Activated naive CD4-positive, alpha-beta T cell treated with anti-CD3 and anti-CD28 coated beads, Interleukin-2, amount 10 ng/mL, durations not matched to agents 7 days and 5 days (primary cell): ENCODE measurements at regions not wholly inside any gene's neighbourhood (a gene's known extent, or its start where the extent isn't known, plus 50 kb on each side); places are given as distances from the start of the nearest gene placed in this dataset.

ENCODE experiments used
- CTCF ChIA-PET: fragments of 350-600 bp; sonication (Branson Sonifier 250); formaldehyde crosslinking; loops from one replicate; lab custom pipeline; 2021; ENCODE audit warnings: antibody characterized with exemption; lab: Charles Lee
- DNase-seq: peaks from one replicate; pipeline ENCODE4 v3.0.0-alpha.2; 2020
- H3K27ac Mint-ChIP-seq: one replicate; pipeline ENCODE4 v1.8.0; 2021; ENCODE audit warnings: mild to moderate bottlenecking, moderate library complexity, mixed read lengths
- H3K27me3 Mint-ChIP-seq: one replicate; pipeline ENCODE4 v1.8.0; 2021; ENCODE audit warnings: mild to moderate bottlenecking, mixed read lengths
- H3K36me3 Mint-ChIP-seq: one replicate; pipeline ENCODE4 v1.8.0; 2021; ENCODE audit warnings: mixed read lengths
- H3K4me1 Mint-ChIP-seq: one replicate; pipeline ENCODE4 v1.8.0; 2021; ENCODE audit warnings: mixed read lengths
- H3K4me3 Mint-ChIP-seq: one replicate; pipeline ENCODE4 v1.8.0; 2021; ENCODE audit warnings: mild to moderate bottlenecking, moderate library complexity, mixed read lengths
- H3K9me3 Mint-ChIP-seq: one replicate; pipeline ENCODE4 v1.8.0; 2021; ENCODE audit warnings: mixed read lengths

- no peaks in the 10 kb centered on the region for H3K36me3 Mint-ChIP-seq
- H3K27me3 Mint-ChIP-seq = no peaks in the 10 kb centered on the region
- H3K4me1 Mint-ChIP-seq = no peaks in the 10 kb centered on the region
- no peak for DNase-seq
- H3K9me3 Mint-ChIP-seq = no peaks in the 10 kb centered on the region
- CTCF ChIA-PET = no interaction called here
- H3K4me3 Mint-ChIP-seq = no peak overlapping the region
- H3K27ac Mint-ChIP-seq = no peak overlapping the region
Measured at GRCh38 chr1:186534401-186534800, 73.5 kb upstream of the PDC start.

- H3K27ac Mint-ChIP-seq = no peak overlapping the region
- H3K27me3 Mint-ChIP-seq = no peaks in the 10 kb centered on the region
- no peak for DNase-seq
- H3K4me1 Mint-ChIP-seq = no peaks in the 10 kb centered on the region
- CTCF ChIA-PET = no interaction called here
- H3K4me3 Mint-ChIP-seq = no peak overlapping the region
- no peaks in the 10 kb centered on the region for H3K9me3 Mint-ChIP-seq
- no peaks in the 10 kb centered on the region for H3K36me3 Mint-ChIP-seq
Measured at GRCh38 chr1:186532466-186532865, 71.6 kb upstream of the PDC start.

DNA sequence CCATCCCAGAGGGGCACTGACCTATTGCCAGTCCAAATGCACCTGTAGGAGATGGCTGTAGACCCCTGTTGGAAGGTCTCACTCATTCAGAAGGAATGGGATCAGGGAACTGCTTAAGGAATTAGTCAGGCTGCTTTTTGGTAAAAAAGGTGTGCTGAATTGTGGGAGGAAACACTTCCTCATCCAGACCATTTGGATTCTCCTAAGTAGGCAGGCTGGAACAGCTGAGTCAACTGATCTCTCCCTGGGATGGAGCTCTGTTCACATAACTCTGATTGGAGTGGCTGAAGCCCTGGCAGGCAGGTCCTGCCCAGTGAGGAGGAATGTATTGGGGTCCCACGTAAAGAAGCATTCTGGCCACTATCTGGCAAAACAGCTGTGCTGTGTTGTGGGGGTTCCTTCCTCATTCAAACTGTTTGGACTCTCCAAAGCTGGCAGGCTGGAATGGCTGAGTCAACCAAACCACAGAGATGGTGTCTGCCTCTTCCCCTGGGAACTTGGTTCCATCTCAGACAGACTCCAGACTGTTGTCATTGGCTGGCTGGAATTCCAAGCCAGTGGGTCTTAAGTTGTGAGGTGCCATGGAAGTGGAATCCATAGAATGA, 70.7 kb upstream of the PDC start:
- Mint-ChIP-seq H3K9me3 (no peaks in the 10 kb centered on the region), H3K27me3 (no peaks in the 10 kb centered on the region), H3K36me3 (no peaks in the 10 kb centered on the region), H3K4me1 (no peaks in the 10 kb centered on the region), H3K4me3 (no peak overlapping the region), H3K27ac (no peak overlapping the region)
- no peak for DNase-seq
- CTCF ChIA-PET = no interaction called here

GRCh38 chr1:186530109-186530508, 69.2 kb upstream of the PDC start:
- Mint-ChIP-seq H3K36me3 (no peaks in the 10 kb centered on the region), H3K27me3 (no peaks in the 10 kb centered on the region), H3K4me1 (no peaks in the 10 kb centered on the region), H3K9me3 (no peaks in the 10 kb centered on the region), H3K27ac (no peak overlapping the region), H3K4me3 (no peak overlapping the region)
- CTCF ChIA-PET = no interaction called here
- DNase-seq = no peak

GRCh38 chr1:186519982-186520381, 59.1 kb upstream of the PDC start:
- no peak overlapping the region for H3K4me3 Mint-ChIP-seq
- no peaks in the 10 kb centered on the region for H3K27me3 Mint-ChIP-seq
- CTCF ChIA-PET = no interaction called here
- H3K27ac Mint-ChIP-seq = no peak overlapping the region
- H3K36me3 Mint-ChIP-seq = no peaks in the 10 kb centered on the region
- no peaks in the 10 kb centered on the region for H3K9me3 Mint-ChIP-seq
- no peaks in the 10 kb centered on the region for H3K4me1 Mint-ChIP-seq
- DNase-seq = no peak

- H3K27ac Mint-ChIP-seq = no peak overlapping the region
- H3K9me3 Mint-ChIP-seq = no peaks in the 10 kb centered on the region
- CTCF ChIA-PET = no interaction called here
- H3K4me1 Mint-ChIP-seq = no peaks in the 10 kb centered on the region
- no peak overlapping the region for H3K4me3 Mint-ChIP-seq
- no peaks in the 10 kb centered on the region for H3K36me3 Mint-ChIP-seq
- DNase-seq = no peak
- no peaks in the 10 kb centered on the region for H3K27me3 Mint-ChIP-seq
Measured at GRCh38 chr1:186518822-186519381, 58.0 kb upstream of the PDC start.

GRCh38 chr1:186518395-186518794, 57.5 kb upstream of the PDC start:
- Mint-ChIP-seq H3K9me3 (no peaks in the 10 kb centered on the region), H3K4me3 (no peak overlapping the region), H3K4me1 (no peaks in the 10 kb centered on the region), H3K27ac (no peak overlapping the region), H3K36me3 (no peaks in the 10 kb centered on the region), H3K27me3 (no peaks in the 10 kb centered on the region)
- no peak for DNase-seq
- CTCF ChIA-PET = no interaction called here

DNA sequence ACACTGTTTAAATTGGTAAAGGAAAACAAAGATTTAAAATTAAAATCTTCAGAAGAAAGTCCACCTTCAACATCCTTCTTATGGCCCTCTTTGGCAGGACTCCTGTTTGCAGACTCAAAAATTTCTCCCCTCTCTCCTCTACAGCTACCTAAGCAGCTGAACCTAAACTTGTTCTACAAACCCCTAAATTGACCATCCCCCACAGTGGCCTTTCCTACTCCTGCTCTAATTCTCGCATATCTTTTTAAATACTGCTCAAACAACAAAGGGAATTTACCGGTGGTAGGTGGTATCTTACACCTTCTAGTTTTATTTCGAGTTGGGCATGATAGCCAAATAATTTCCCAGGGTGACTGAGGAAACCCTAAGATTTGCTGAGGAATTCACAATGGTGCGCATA, 53.5 kb upstream of the PDC start:
- Mint-ChIP-seq H3K4me1 (peaks cover 12% of the 10 kb centered on the region), H3K9me3 (no peaks in the 10 kb centered on the region), H3K36me3 (no peaks in the 10 kb centered on the region), H3K4me3 (no peak overlapping the region), H3K27ac (no peak overlapping the region), H3K27me3 (peaks cover 3% of the 10 kb centered on the region)
- CTCF ChIA-PET = no interaction called here
- DNase-seq = no peak

DNA sequence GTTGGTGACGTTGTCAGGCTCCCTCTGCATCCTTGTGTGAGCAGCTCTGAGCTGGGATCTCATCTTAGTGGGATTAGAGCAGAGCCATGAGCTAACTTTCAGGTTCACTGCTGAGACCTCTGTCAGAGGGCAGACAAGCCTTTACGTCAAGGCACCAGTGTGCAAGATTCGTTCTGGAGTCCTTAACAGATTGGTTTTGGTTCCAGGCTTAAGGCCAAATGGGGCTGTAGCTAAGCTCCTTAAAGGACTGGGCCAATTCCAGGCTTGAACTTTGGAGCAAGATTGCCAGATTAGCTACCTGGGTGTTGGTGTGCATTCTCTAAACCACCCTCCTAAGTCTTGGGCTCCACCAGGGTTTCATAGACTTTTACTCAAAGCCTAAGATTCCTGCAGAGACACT, 52.6 kb upstream of the PDC start:
- Mint-ChIP-seq H3K27me3 (peaks cover 3% of the 10 kb centered on the region), H3K36me3 (no peaks in the 10 kb centered on the region), H3K4me1 (peaks cover 12% of the 10 kb centered on the region), H3K9me3 (no peaks in the 10 kb centered on the region), H3K4me3 (no peak overlapping the region), H3K27ac (no peak overlapping the region)
- CTCF ChIA-PET = no interaction called here
- DNase-seq = no peak

- H3K27ac Mint-ChIP-seq = no peak overlapping the region
- H3K4me1 Mint-ChIP-seq = peaks cover 12% of the 10 kb centered on the region
- H3K9me3 Mint-ChIP-seq = no peaks in the 10 kb centered on the region
- no peak overlapping the region for H3K4me3 Mint-ChIP-seq
- CTCF ChIA-PET = no interaction called here
- DNase-seq = no peak
- peaks cover 3% of the 10 kb centered on the region for H3K27me3 Mint-ChIP-seq
- no peaks in the 10 kb centered on the region for H3K36me3 Mint-ChIP-seq
Measured at GRCh38 chr1:186512698-186513457, 52.0 kb upstream of the PDC start.

DNA sequence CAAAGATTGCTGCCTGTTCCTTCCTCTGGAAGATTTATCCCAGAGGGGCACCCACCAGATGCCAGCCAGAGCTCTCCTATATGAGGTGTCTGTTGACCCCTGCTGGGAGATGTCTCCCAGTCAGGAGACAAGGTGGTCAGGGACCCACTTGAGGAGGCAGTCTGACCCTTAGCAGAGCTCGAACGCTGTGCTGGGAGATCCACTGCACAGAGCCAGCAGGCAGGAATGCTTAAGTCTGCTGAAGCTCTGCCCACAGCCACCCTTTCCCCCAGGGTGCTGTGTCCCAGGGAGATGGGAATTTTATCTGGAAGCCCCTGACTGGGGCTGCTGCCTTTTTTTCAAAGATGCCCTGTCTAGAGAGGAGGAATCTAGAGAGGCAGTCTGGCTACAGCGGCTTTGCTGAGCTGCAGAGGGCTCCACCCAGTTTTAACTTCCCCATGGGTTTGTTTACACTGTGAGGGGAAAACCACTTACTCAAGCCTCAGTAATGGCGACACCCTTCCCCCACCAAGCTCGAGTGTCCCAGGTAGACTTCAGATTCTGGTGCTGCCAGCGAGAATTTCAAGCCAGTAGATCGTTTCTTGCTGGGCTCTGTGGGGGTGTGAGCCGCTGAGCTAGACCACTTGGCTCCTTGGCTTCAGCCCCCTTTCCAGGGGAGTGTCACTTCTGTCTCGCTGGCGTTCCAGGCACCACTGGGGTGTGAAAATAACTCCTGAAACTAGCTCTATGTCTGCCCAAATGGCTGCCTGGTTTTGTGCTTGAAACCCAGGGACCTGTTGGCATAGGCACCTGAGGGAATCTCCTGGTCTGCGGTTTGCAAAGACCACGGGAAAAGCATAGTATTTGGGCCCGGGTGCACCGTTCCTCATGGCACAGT, 51.1 kb upstream of the PDC start:
- peak; percentile 32 for DNase-seq
- H3K4me3 Mint-ChIP-seq = no peak overlapping the region
- no peaks in the 10 kb centered on the region for H3K36me3 Mint-ChIP-seq
- peaks cover 12% of the 10 kb centered on the region for H3K4me1 Mint-ChIP-seq
- CTCF ChIA-PET = no interaction called here
- H3K27ac Mint-ChIP-seq = no peak overlapping the region
- no peaks in the 10 kb centered on the region for H3K9me3 Mint-ChIP-seq
- H3K27me3 Mint-ChIP-seq = peaks cover 3% of the 10 kb centered on the region
